ENCODE measurements at regions not wholly inside any gene's neighbourhood (a gene's known extent, or its start where the extent isn't known, plus 50 kb on each side); places are given as distances from the start of the nearest gene placed in this dataset.

DNA sequence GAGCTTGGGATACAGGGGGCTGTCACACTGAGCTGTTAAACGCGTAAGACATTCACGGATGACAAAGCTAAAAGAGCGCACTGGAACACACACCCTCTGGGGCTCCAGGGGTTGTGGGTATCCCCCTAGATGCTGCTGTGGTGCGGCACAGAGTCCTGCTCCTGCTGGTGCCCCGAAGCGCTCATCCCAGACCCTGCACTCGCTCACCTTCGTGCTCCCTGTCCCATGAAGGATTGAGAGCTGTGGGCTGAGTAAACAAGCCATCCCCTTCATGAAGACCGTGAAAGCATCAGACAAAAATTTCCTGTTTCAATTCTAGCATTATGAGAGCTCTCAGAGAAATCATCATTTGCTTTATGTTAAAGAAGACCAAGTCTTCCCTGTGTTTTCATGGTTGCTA lies 463.5 kb upstream of the ADGRL2 start:
- Histone ChIP-seq H3K27me3 (replicated peaks in 1 of 4; ENCODE audit: control insufficient read depth in 3 of 4, extremely low read depth in 1 of 4, insufficient read depth in 3 of 4, low read length in 3 of 4) (peaks cover 0 to 2% (median 0%) of the 10 kb centered on the region in 4 experiments; a peak in 1 of 7 replicates), H3K56ac (replicated peaks; ENCODE audit: insufficient read length, low read depth, low read length) (no peak overlapping the region), H2BK12ac (ENCODE audit: low read depth, low read length) (0 out of 2 replicates have a peak overlapping the region, but pooled peaks have one; percentile 18), H3K4me3 (ENCODE audit: extremely low read depth in 1 of 4, insufficient read depth in 2 of 4, low read depth in 3 of 4, low read length in 4 of 4) (no peak overlapping the region), H3K4me2 (ENCODE audit: insufficient read depth in 1 of 2, low read depth in 2 of 2, low read length in 2 of 2) (no peak overlapping the region), H3K4me1 (replicated peaks in 1 of 4; ENCODE audit: control insufficient read depth in 3 of 4, insufficient read depth in 4 of 4, low read length in 3 of 4) (peaks cover 0 to 2% (median under 1%) of the 10 kb centered on the region in 4 experiments; a peak in 2 of 7 replicates), H4K5ac (ENCODE audit: insufficient read length, low read depth, low read length) (no peak overlapping the region), H2AFZ (ENCODE audit: low read length) (no peak overlapping the region), H3K9me3 (ENCODE audit: insufficient read depth in 2 of 2, low read depth in 1 of 2, low read length in 1 of 2) (no peaks in the 10 kb centered on the region), H3K9ac (replicated peaks in 1 of 4; ENCODE audit: extremely low read depth in 1 of 4, low read depth in 3 of 4, low read length in 3 of 4) (no peak overlapping the region), H4K91ac (replicated peaks; ENCODE audit: insufficient read length, low read length) (no peak overlapping the region), H3K23ac (ENCODE audit: insufficient read length) (no peak overlapping the region), H2BK15ac (ENCODE audit: low read length) (no peak overlapping the region), H2BK120ac (replicated peaks; ENCODE audit: low read depth, low read length) (no peak overlapping the region), H2BK20ac (ENCODE audit: low read length) (no peak overlapping the region), H3K14ac (ENCODE audit: insufficient read length) (no peak overlapping the region), H3K79me1 (ENCODE audit: low read depth, low read length) (no peaks in the 10 kb centered on the region), H3K27ac (ENCODE audit: low read depth, low read length) (no peak overlapping the region), H3K4ac (replicated peaks; ENCODE audit: insufficient read length, low read depth, low read length) (no peak overlapping the region), H2AK5ac (ENCODE audit: low read depth, low read length) (no peak overlapping the region), H3K18ac (ENCODE audit: extremely low read depth, low read length) (no peak overlapping the region), H3K36me3 (ENCODE audit: control insufficient read depth in 2 of 4, insufficient read depth in 4 of 4, low read length in 3 of 4) (no peaks in the 10 kb centered on the region), H4K8ac (ENCODE audit: extremely low read depth, insufficient read depth, low read length) (no peak overlapping the region), H3K23me2 (ENCODE audit: low read depth, low read length) (no peaks in the 10 kb centered on the region), H4K20me1 (replicated peaks in 1 of 2; ENCODE audit: control insufficient read depth in 1 of 2, insufficient read depth in 2 of 2, low read length in 2 of 2) (no peaks in the 10 kb centered on the region), H3K79me2 (ENCODE audit: control insufficient read depth in 1 of 2, insufficient read depth in 2 of 2, low read length in 2 of 2) (no peaks in the 10 kb centered on the region), H2BK5ac (ENCODE audit: low read depth, low read length) (no peak overlapping the region)
- FAIRE-seq (no peak), DNase-seq (ENCODE audit: low read depth in 1 of 2, low spot score in 2 of 2) (no peak)
- POLR2A ChIA-PET (ENCODE audit: partially characterized antibody), result interaction anchor here (0.8 kb wide), 1 partner anchor 9 kb away, joined by 3 read pairs; no protein-coding TSS in a partner anchor
- CTCF ChIA-PET (ENCODE audit: partially characterized antibody), result interaction anchor here (0.6 to 1.4 kb wide), 3 partner anchors 31 to 77 kb away, joined by 3 read pairs; no protein-coding TSS in a partner anchor
- WGBS, 2 experiments (ENCODE audit: extremely low coverage in 1 of 2, insufficient coverage in 1 of 2, insufficient read length in 1 of 2, insufficient replicate concordance in 2 of 2, low coverage in 1 of 2, low lambda C conversion rate in 2 of 2, missing lambda C conversion rate in 1 of 2), result 97% methylated on average over 10 of the region's 10 CpGs; no CpG with 5 or more reads in 1 of the 2 experiments
- TF ChIP-seq SIN3A (conservative IDR thresholded peaks at IDR 0.05 in 1 of 2, IDR thresholded peaks at IDR 0.05 in 1 of 2; ENCODE audit: low read depth in 1 of 2, low read length in 2 of 2) (no peak), CTBP2 (IDR thresholded peaks at IDR 0.05; ENCODE audit: borderline replicate concordance, insufficient read depth, insufficient read length, low read length) (no peak), CHD1 (IDR thresholded peaks at IDR 0.05; ENCODE audit: low read depth, low read length) (no peak), EGR1 (IDR thresholded peaks at IDR 0.05; ENCODE audit: borderline replicate concordance, low read depth, low read length) (no peak), PHF8 (conservative IDR thresholded peaks at IDR 0.05; ENCODE audit: low read depth, low read length) (no peak), HDAC6 (IDR thresholded peaks at IDR 0.05; ENCODE audit: low read depth, low read length) (no peak), TCF12 (IDR thresholded peaks at IDR 0.05; ENCODE audit: low read depth, low read length) (no peak), NRF1 (IDR thresholded peaks at IDR 0.05; ENCODE audit: low read depth, low read length) (no peak), SUZ12 (IDR thresholded peaks at IDR 0.05; ENCODE audit: low read length) (no peak), SIX5 (IDR thresholded peaks at IDR 0.05; ENCODE audit: low read depth, low read length) (no peak), TAF7 (optimal IDR thresholded peaks at IDR 0.05; ENCODE audit: borderline replicate concordance, low read depth, low read length) (no peak)
- TF ChIP-seq, protein P1, sequence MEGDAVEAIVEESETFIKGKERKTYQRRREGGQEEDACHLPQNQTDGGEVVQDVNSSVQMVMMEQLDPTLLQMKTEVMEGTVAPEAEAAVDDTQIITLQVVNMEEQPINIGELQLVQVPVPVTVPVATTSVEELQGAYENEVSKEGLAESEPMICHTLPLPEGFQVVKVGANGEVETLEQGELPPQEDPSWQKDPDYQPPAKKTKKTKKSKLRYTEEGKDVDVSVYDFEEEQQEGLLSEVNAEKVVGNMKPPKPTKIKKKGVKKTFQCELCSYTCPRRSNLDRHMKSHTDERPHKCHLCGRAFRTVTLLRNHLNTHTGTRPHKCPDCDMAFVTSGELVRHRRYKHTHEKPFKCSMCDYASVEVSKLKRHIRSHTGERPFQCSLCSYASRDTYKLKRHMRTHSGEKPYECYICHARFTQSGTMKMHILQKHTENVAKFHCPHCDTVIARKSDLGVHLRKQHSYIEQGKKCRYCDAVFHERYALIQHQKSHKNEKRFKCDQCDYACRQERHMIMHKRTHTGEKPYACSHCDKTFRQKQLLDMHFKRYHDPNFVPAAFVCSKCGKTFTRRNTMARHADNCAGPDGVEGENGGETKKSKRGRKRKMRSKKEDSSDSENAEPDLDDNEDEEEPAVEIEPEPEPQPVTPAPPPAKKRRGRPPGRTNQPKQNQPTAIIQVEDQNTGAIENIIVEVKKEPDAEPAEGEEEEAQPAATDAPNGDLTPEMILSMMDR (IDR thresholded peaks at IDR 0.05; ENCODE audit: control extremely low read depth in 1 of 3, insufficient read depth in 1 of 3, low read depth in 1 of 3, low read length in 3 of 3), result no peak

Measured in H1 (cell line).